Nucleus accumbens (tissue), 56 donors: ENCODE measurements at regions not wholly inside any gene's neighbourhood (a gene's known extent, or its start where the extent isn't known, plus 50 kb on each side); places are given as distances from the start of the nearest gene placed in this dataset.
"Not testable (repeated sequence)": the region's sequence is repeated elsewhere in the genome, so short reads cannot be mapped to it uniquely, and the experiment has no call there.

Source experiments
- DNase-seq, 56 donors: peaks; one replicate each; lab custom pipeline; 2025; lab: John Stamatoyannopoulos, UW

- no peak for DNase-seq
Observed at GRCh38 chr17:77544347-77545110, 403.8 kb downstream of the SEC14L1 start.

GRCh38 chr17:77546772-77547241, 406.0 kb downstream of the SEC14L1 start:
- DNase-seq, result peak in 1 of 56 donors; percentile 38

- no peak for DNase-seq
Observed at GRCh38 chr17:77548967-77549366, 408.2 kb downstream of the SEC14L1 start.

GRCh38 chr17:77549726-77550366, 408.7 kb upstream of the TNRC6C start:
- no peak for DNase-seq

- no peak for DNase-seq
Observed at GRCh38 chr17:77553459-77554066, 404.9 kb upstream of the TNRC6C start.

GRCh38 chr17:77555121-77555591, 403.3 kb upstream of the TNRC6C start:
- DNase-seq, result peak in 2 of 56 donors; percentile 17 to 29

GRCh38 chr17:77555741-77556291, 402.7 kb upstream of the TNRC6C start:
- peak in 39 of 56 donors; percentile 14 to 85 (median 48) for DNase-seq

- no peak for DNase-seq
Observed at GRCh38 chr17:77556383-77557061, 402.0 kb upstream of the TNRC6C start.

GRCh38 chr17:77558846-77559626, 399.5 kb upstream of the TNRC6C start:
- no peak for DNase-seq

- no peak for DNase-seq
Observed at GRCh38 chr17:77560381-77560780, 398.1 kb upstream of the TNRC6C start.

GRCh38 chr17:77560841-77561240, 397.7 kb upstream of the TNRC6C start:
- DNase-seq, result no peak

GRCh38 chr17:77562361-77562760, 396.1 kb upstream of the TNRC6C start:
- not testable (repeated sequence) for DNase-seq

GRCh38 chr17:77563439-77564102, 394.9 kb upstream of the TNRC6C start:
- DNase-seq, result no peak

GRCh38 chr17:77564278-77564920, 394.1 kb upstream of the TNRC6C start:
- no peak for DNase-seq

- DNase-seq, result no peak
Observed at GRCh38 chr17:77565166-77565565, 393.3 kb upstream of the TNRC6C start.

- DNase-seq, result no peak
Observed at GRCh38 chr17:77566151-77566550, 392.4 kb upstream of the TNRC6C start.

GRCh38 chr17:77566566-77567138, 391.9 kb upstream of the TNRC6C start:
- DNase-seq, result no peak

GRCh38 chr17:77568540-77568939, 390.0 kb upstream of the TNRC6C start:
- no peak for DNase-seq
